ENCODE measurements at regions not wholly inside any gene's neighbourhood (a gene's known extent, or its start where the extent isn't known, plus 50 kb on each side); places are given as distances from the start of the nearest gene placed in this dataset.

DNA sequence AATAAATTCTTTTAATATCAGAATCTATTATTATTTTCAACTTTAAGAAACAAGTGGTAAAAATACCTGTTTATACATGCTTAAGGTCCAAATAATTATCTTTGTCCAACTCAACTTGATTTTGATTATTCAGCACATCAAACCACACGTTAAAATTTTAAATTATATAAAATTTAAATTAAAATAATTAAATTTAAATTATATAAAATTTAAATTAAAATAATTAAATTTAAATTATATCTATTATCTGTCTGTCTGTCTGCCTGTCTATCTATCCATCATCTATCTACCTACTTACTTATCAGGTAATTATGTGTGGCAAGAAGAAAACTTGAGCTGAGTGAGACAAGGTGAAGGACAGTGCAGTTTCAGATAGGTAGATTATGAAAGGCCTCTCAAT lies 605.3 kb upstream of the RIOK2 start:
- TF ChIP-seq POLR2A (IDR thresholded peaks at IDR 0.05; ENCODE audit: control extremely low read depth in 1 of 2, low read depth in 2 of 2, low read length in 2 of 2), result no peak
- TF ChIP-seq POLR2AphosphoS5 (IDR thresholded peaks at IDR 0.05; ENCODE audit: low read depth, low read length), result no peak
- TF ChIP-seq, protein P1, sequence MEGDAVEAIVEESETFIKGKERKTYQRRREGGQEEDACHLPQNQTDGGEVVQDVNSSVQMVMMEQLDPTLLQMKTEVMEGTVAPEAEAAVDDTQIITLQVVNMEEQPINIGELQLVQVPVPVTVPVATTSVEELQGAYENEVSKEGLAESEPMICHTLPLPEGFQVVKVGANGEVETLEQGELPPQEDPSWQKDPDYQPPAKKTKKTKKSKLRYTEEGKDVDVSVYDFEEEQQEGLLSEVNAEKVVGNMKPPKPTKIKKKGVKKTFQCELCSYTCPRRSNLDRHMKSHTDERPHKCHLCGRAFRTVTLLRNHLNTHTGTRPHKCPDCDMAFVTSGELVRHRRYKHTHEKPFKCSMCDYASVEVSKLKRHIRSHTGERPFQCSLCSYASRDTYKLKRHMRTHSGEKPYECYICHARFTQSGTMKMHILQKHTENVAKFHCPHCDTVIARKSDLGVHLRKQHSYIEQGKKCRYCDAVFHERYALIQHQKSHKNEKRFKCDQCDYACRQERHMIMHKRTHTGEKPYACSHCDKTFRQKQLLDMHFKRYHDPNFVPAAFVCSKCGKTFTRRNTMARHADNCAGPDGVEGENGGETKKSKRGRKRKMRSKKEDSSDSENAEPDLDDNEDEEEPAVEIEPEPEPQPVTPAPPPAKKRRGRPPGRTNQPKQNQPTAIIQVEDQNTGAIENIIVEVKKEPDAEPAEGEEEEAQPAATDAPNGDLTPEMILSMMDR (IDR thresholded peaks at IDR 0.05; ENCODE audit: control extremely low read depth in 1 of 3, insufficient read depth in 1 of 3, low read depth in 1 of 3, low read length in 3 of 3), result no peak
- TF ChIP-seq ATF2 (IDR thresholded peaks at IDR 0.05; ENCODE audit: low read length), result no peak
- TF ChIP-seq FOSL1 (IDR thresholded peaks at IDR 0.05; ENCODE audit: insufficient read depth, low read depth, low read length), result no peak
- TF ChIP-seq EZH2 (IDR thresholded peaks at IDR 0.05; ENCODE audit: low read depth, low read length, severe bottlenecking), result no peak
- TF ChIP-seq BACH1 (IDR thresholded peaks at IDR 0.05; ENCODE audit: low read length), result no peak

Measured in H1 (cell line).